ENCODE measurements at regions not wholly inside any gene's neighbourhood (a gene's known extent, or its start where the extent isn't known, plus 50 kb on each side); places are given as distances from the start of the nearest gene placed in this dataset.

DNA sequence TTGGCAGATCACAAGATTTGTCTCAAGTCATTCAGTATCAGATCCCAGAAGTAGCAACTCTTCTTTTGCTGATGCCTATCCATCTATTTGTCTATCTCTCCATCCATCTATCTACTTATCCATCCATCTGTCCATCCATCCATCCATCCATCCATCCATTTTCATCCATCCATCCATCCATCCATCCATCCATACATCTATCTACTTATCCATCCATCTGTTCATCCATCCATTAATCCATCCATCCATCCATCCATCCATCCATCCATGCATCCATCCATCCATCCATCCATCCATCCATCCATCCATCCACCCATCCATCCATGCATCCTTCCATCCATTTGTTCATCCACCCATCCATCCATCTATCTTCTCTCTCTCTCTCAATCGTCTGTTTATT is 142.7 kb downstream of the PFKFB3 start:
- TF ChIP-seq, protein P1, sequence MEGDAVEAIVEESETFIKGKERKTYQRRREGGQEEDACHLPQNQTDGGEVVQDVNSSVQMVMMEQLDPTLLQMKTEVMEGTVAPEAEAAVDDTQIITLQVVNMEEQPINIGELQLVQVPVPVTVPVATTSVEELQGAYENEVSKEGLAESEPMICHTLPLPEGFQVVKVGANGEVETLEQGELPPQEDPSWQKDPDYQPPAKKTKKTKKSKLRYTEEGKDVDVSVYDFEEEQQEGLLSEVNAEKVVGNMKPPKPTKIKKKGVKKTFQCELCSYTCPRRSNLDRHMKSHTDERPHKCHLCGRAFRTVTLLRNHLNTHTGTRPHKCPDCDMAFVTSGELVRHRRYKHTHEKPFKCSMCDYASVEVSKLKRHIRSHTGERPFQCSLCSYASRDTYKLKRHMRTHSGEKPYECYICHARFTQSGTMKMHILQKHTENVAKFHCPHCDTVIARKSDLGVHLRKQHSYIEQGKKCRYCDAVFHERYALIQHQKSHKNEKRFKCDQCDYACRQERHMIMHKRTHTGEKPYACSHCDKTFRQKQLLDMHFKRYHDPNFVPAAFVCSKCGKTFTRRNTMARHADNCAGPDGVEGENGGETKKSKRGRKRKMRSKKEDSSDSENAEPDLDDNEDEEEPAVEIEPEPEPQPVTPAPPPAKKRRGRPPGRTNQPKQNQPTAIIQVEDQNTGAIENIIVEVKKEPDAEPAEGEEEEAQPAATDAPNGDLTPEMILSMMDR (conservative IDR thresholded peaks at IDR 0.05; ENCODE audit: low read depth, low read length) = no peak
- TF ChIP-seq EZH2 (IDR thresholded peaks at IDR 0.05; ENCODE audit: borderline replicate concordance, low read depth, low read length, poor library complexity, severe bottlenecking) = no peak
